GM12865 (cell line): ENCODE measurements at regions not wholly inside any gene's neighbourhood (a gene's known extent, or its start where the extent isn't known, plus 50 kb on each side); places are given as distances from the start of the nearest gene placed in this dataset.

Source experiments
- DNase-seq: peaks from one replicate; pipeline ENCODE4 v3.0.0; 2010; ENCODE audit warnings: low read depth
- H3K4me3 ChIP-seq: 2 replicates; pipeline ENCODE4 v1.5.1; 2011; ENCODE audit warnings: mild to moderate bottlenecking, low read depth, low read length, control low read depth
- TF ChIP-seq, protein P1 (sequence below): IDR thresholded peaks from 2 replicates; pipeline ENCODE4 v1.5.1; 2011; ENCODE audit warnings: low read length, control low read depth, low read depth, inconsistent platforms; ENCODE audit not compliant: insufficient read depth; ENCODE audit errors: missing control alignments

GRCh38 chr16:72621651-72622050 is 426.3 kb downstream of the ZFHX3 start:
- TF ChIP-seq, protein P1, sequence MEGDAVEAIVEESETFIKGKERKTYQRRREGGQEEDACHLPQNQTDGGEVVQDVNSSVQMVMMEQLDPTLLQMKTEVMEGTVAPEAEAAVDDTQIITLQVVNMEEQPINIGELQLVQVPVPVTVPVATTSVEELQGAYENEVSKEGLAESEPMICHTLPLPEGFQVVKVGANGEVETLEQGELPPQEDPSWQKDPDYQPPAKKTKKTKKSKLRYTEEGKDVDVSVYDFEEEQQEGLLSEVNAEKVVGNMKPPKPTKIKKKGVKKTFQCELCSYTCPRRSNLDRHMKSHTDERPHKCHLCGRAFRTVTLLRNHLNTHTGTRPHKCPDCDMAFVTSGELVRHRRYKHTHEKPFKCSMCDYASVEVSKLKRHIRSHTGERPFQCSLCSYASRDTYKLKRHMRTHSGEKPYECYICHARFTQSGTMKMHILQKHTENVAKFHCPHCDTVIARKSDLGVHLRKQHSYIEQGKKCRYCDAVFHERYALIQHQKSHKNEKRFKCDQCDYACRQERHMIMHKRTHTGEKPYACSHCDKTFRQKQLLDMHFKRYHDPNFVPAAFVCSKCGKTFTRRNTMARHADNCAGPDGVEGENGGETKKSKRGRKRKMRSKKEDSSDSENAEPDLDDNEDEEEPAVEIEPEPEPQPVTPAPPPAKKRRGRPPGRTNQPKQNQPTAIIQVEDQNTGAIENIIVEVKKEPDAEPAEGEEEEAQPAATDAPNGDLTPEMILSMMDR = no peak
- H3K4me3 ChIP-seq = no peak overlapping the region
- DNase-seq = no peak

DNA sequence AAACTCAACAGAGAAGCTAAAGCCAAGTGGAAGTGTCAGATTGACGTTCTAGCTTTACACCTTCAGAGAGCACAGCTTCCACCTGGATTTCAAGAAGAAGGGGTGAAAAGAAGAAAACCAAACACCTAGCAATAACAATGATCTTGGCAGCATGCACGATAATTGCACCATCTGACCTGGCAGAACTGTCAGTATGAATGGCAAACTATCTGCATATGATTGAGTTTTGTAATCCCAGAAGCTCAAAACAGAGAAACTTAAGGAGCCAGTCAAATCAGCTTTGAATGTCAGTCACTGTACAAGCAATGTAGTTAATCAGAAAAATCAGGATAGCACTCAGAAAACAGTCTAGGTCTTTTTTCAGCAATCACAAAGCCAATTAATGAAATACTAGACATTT is 427.1 kb downstream of the ZFHX3 start:
- no peak overlapping the region for H3K4me3 ChIP-seq
- DNase-seq = no peak
- TF ChIP-seq, protein P1 = no peak

- no peak for DNase-seq
- TF ChIP-seq, protein P1 = no peak
- no peak overlapping the region for H3K4me3 ChIP-seq
Observed at GRCh38 chr16:72620348-72620747, 427.6 kb downstream of the ZFHX3 start.

GRCh38 chr16:72615856-72616255 is 432.1 kb downstream of the ZFHX3 start:
- H3K4me3 ChIP-seq = no peak overlapping the region
- no peak for DNase-seq
- TF ChIP-seq, protein P1 = no peak

DNA sequence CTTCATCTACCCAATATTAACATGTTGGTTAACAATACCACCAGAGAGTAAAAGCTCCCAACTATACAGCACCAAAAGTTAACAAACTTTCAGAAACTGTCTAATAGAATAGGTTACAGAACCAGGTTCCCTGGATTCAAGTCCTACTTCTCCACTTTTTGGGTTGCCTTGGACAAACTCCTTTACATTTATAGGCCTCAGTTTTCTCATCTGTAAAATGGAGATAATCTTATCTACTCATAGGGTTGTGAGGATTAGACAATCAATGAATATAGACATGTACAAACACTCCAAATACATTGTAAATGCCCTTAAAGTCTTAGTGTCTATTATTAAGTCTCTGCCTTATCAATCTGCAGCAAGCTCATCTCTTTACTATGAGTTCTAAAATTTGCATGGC is 435.2 kb downstream of the ZFHX3 start:
- H3K4me3 ChIP-seq = no peak overlapping the region
- DNase-seq = no peak
- TF ChIP-seq, protein P1 = no peak

DNA sequence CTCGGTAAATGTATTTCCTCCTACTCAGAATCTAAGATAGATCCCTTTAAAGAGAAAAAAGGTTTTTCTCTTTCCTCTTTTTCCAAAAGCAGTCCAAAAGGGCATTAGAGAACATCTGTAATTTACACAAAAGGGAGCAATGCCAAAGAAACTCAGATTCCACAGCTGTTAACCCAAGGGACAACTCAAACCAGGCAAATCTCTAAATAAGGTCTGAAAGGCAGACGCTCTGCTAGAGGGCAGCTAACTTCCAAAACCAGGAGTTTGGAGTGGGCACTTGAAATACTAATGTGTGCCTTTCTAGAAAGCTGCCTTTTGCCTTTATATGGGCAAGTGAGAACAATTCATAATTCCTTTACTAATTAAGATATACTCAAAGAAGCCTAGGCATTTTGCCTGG is 435.7 kb downstream of the ZFHX3 start:
- DNase-seq = no peak
- TF ChIP-seq, protein P1 = no peak
- H3K4me3 ChIP-seq = no peak overlapping the region

DNA sequence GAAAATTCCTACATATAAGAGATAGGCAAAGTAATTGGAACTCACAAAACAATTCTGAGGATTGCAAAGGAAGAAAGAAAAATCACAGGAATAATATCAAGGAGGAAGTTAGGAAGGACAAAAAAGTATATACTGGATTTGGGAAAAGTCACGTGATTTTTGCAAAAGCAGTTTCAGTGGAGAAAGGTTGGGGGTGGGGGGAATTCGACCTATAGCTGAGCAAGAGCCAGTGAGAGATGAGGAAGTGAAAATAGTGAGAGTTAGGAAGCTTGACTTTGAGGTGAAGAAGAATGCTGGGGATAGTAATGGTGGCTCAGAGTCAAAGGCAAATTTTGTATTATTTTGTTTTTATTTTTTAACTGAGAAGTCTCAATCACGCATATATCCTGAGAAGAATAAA is 438.0 kb upstream of the PMFBP1 start:
- H3K4me3 ChIP-seq = no peak overlapping the region
- TF ChIP-seq, protein P1 = no peak
- DNase-seq = no peak
